CD4-positive, alpha-beta T cell (primary cell): ENCODE measurements at regions not wholly inside any gene's neighbourhood (a gene's known extent, or its start where the extent isn't known, plus 50 kb on each side); places are given as distances from the start of the nearest gene placed in this dataset.

Experiments
- ATAC-seq: fragments of 200-7000 bp; cut with Tn5 transposase; one replicate; pipeline ENCODE4 v1.10.0; 2022; ENCODE audit warnings: mild to moderate bottlenecking; ENCODE audit not compliant: poor library complexity
- CTCF ChIA-PET: fragments of 350-600 bp; sonication (Branson Sonifier 250); formaldehyde crosslinking; loops from one replicate; lab custom pipeline; 2021; ENCODE audit warnings: antibody characterized with exemption, inconsistent platforms; lab: Charles Lee
- POLR2A ChIA-PET: fragments of 350-600 bp; sonication (Branson Sonifier 250); formaldehyde crosslinking; loops from one replicate; lab custom pipeline; 2021; ENCODE audit warnings: antibody characterized with exemption, inconsistent platforms; lab: Charles Lee
- DNase-seq, 14 experiments: peaks; one replicate each; pipeline ENCODE4 v3.0.0-alpha.2; 2013 to 2020; ENCODE audit warnings: mixed read lengths in 2 of 14
- H3K27ac ChIP-seq, 2 donors: one replicate each; pipeline versions ENCODE4 v1.5.1 to v1.7.0; 2013; ENCODE audit warnings: low read length in 2 of 2, low read depth in 1 of 2, mild to moderate bottlenecking in 1 of 2
- H3K27me3 ChIP-seq, 2 experiments: 1 replicate in 1 of 2; 2 replicates in 1 of 2; pipeline versions ENCODE4 v1.6.1 to v1.7.0; 2013; ENCODE audit warnings: low read length in 2 of 2, control low read depth in 1 of 2, mild to moderate bottlenecking in 1 of 2, moderate library complexity in 1 of 2; ENCODE audit not compliant: insufficient read depth in 2 of 2, control insufficient read depth in 1 of 2
- H3K36me3 ChIP-seq: one replicate; pipeline ENCODE4 v1.6.1; 2013; ENCODE audit warnings: low read length, control low read depth; ENCODE audit not compliant: insufficient read depth
- H3K4me1 ChIP-seq: one replicate; pipeline ENCODE4 v1.6.1; 2013; ENCODE audit warnings: low read length, control low read depth; ENCODE audit not compliant: insufficient read depth
- H3K4me3 ChIP-seq: one replicate; pipeline ENCODE4 v1.5.1; 2013; ENCODE audit warnings: mild to moderate bottlenecking, low read length, moderate library complexity
- H3K9me3 ChIP-seq, 2 experiments: 1 replicate in 1 of 2; 2 replicates in 1 of 2; pipeline versions ENCODE4 v1.6.1 to v1.7.0; 2013; ENCODE audit warnings: low read length in 2 of 2, mild to moderate bottlenecking in 2 of 2, control low read depth in 1 of 2, moderate library complexity in 1 of 2; ENCODE audit not compliant: control insufficient read depth in 1 of 2, insufficient read depth in 1 of 2
- H3K27ac Mint-ChIP-seq: one replicate; pipeline ENCODE4 v1.8.0; 2020; ENCODE audit warnings: mixed read lengths
- H3K27me3 Mint-ChIP-seq: one replicate; pipeline ENCODE4 v1.8.0; 2021; ENCODE audit warnings: mixed read lengths
- H3K36me3 Mint-ChIP-seq: one replicate; pipeline ENCODE4 v1.8.0; 2021; ENCODE audit warnings: low read depth, mixed read lengths
- H3K4me1 Mint-ChIP-seq: one replicate; pipeline ENCODE4 v1.8.0; 2021; ENCODE audit warnings: low read depth, mixed read lengths
- H3K4me3 Mint-ChIP-seq: one replicate; pipeline ENCODE4 v1.8.0; 2020; ENCODE audit warnings: mild to moderate bottlenecking, mixed read lengths
- H3K9me3 Mint-ChIP-seq: one replicate; pipeline ENCODE4 v1.8.0; 2020; ENCODE audit warnings: mixed read lengths
- intact Hi-C, 2 experiments: fragments of 100-400 bp; cut with DNase I in 1 of 2; cut with micrococcal nuclease in 1 of 2; formaldehyde crosslinking; loops; one replicate each; pipeline versions ENCODE4 v1.15.1 to v1.9.0; 2023 to 2025; cut with DNase I, micrococcal nuclease
- TF ChIP-seq, protein P1 (sequence below): fragments of 200-600 bp; IDR thresholded peaks from one replicate; pipeline ENCODE4 v1.8.0; 2022; ENCODE audit warnings: antibody characterized with exemption, mild to moderate bottlenecking

DNA sequence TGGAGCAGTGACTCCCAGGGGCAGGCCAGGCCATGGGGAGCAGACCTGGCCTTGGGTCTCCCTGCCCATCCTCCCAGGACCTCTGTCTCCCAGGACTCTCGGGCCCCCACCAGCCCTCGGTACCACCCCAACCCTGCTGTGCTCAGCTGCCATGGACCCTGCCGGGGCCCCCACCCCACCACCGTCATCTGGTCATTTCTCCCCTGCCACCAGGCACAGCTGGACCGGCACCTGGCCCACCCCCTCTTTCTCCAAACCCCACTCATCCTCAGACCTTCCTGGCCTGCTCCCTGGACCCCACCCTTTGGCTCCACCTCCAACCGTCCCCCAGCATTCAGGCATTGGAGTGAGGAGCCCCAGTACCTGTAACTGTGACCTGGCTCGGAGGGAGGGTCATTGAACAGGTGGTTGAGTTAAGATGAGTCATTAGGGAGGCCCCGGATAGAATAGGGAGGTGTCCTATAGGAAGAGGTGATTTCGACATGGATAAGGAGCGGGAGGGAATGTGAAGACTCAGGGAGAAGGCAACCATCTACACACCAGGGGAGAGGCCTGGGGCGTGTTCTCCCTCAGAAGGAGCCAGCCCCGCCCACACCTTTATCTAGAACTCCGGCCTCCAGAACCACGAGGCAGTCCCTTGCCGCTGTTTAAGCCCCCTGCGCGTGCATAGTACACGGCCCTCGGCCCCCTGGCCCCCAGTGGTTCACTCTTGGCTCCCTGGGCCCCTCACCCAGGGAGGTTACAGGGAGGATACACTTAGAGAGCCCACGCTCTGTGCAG lies 1395.9 kb downstream of the BRD1 start:
- no peaks in the 10 kb centered on the region for H3K4me1 Mint-ChIP-seq
- no peak overlapping the region for H3K4me3 ChIP-seq
- no peak overlapping the region for H3K27ac Mint-ChIP-seq
- ChIA-PET CTCF (no interaction called here), POLR2A (no interaction called here)
- peaks cover 0 to 7% of the 10 kb centered on the region in 2 experiments for H3K9me3 ChIP-seq
- no peak overlapping the region for H3K27ac ChIP-seq
- no peaks in the 10 kb centered on the region for H3K36me3 ChIP-seq
- H3K27me3 Mint-ChIP-seq: no peaks in the 10 kb centered on the region
- TF ChIP-seq, protein P1, sequence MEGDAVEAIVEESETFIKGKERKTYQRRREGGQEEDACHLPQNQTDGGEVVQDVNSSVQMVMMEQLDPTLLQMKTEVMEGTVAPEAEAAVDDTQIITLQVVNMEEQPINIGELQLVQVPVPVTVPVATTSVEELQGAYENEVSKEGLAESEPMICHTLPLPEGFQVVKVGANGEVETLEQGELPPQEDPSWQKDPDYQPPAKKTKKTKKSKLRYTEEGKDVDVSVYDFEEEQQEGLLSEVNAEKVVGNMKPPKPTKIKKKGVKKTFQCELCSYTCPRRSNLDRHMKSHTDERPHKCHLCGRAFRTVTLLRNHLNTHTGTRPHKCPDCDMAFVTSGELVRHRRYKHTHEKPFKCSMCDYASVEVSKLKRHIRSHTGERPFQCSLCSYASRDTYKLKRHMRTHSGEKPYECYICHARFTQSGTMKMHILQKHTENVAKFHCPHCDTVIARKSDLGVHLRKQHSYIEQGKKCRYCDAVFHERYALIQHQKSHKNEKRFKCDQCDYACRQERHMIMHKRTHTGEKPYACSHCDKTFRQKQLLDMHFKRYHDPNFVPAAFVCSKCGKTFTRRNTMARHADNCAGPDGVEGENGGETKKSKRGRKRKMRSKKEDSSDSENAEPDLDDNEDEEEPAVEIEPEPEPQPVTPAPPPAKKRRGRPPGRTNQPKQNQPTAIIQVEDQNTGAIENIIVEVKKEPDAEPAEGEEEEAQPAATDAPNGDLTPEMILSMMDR: no peak
- no peaks in the 10 kb centered on the region for H3K4me1 ChIP-seq
- ATAC-seq (no peak), DNase-seq (no peak)
- H3K27me3 ChIP-seq: no peaks in the 10 kb centered on the region
- intact Hi-C loops: no loop called here
- no peaks in the 10 kb centered on the region for H3K9me3 Mint-ChIP-seq
- H3K36me3 Mint-ChIP-seq: no peaks in the 10 kb centered on the region
- no peak overlapping the region for H3K4me3 Mint-ChIP-seq

- Mint-ChIP-seq H3K36me3 (no peaks in the 10 kb centered on the region), H3K27me3 (no peaks in the 10 kb centered on the region), H3K9me3 (no peaks in the 10 kb centered on the region), H3K4me3 (no peak overlapping the region), H3K4me1 (no peaks in the 10 kb centered on the region), H3K27ac (no peak overlapping the region)
- H3K36me3 ChIP-seq: no peaks in the 10 kb centered on the region
- intact Hi-C loops: no loop called here
- no peak overlapping the region for H3K4me3 ChIP-seq
- no peak overlapping the region for H3K27ac ChIP-seq
- ChIA-PET CTCF (no interaction called here), POLR2A (no interaction called here)
- ATAC-seq: no peak
- DNase-seq: no peak
- peaks cover 0 to 1% of the 10 kb centered on the region in 2 experiments for H3K9me3 ChIP-seq
- TF ChIP-seq, protein P1: no peak
- no peaks in the 10 kb centered on the region for H3K4me1 ChIP-seq
- no peaks in the 10 kb centered on the region for H3K27me3 ChIP-seq
Observed at GRCh38 chr22:48431014-48431413, 1396.7 kb downstream of the BRD1 start.

GRCh38 chr22:48429446-48430020 lies 1398.1 kb downstream of the BRD1 start:
- H3K27ac Mint-ChIP-seq: no peak overlapping the region
- intact Hi-C loops: no loop called here
- Histone ChIP-seq H3K27me3 (no peaks in the 10 kb centered on the region), H3K36me3 (no peaks in the 10 kb centered on the region), H3K27ac (no peak overlapping the region), H3K4me1 (no peaks in the 10 kb centered on the region), H3K9me3 (peaks cover 0 to 10% of the 10 kb centered on the region in 2 experiments), H3K4me3 (no peak overlapping the region)
- H3K9me3 Mint-ChIP-seq: no peaks in the 10 kb centered on the region
- no peaks in the 10 kb centered on the region for H3K27me3 Mint-ChIP-seq
- H3K36me3 Mint-ChIP-seq: no peaks in the 10 kb centered on the region
- DNase-seq (no peak), ATAC-seq (no peak)
- ChIA-PET POLR2A (no interaction called here), CTCF (no interaction called here)
- TF ChIP-seq, protein P1: no peak
- no peak overlapping the region for H3K4me3 Mint-ChIP-seq
- no peaks in the 10 kb centered on the region for H3K4me1 Mint-ChIP-seq
